HG03159 (cell line): ENCODE measurements at regions not wholly inside any gene's neighbourhood (a gene's known extent, or its start where the extent isn't known, plus 50 kb on each side); places are given as distances from the start of the nearest gene placed in this dataset.
"Not testable (repeated sequence)": the region's sequence is repeated elsewhere in the genome, so short reads cannot be mapped to it uniquely, and the experiment has no call there.

Source experiments
- ATAC-seq: cut with Tn5 transposase; IDR thresholded peaks from one replicate; pipeline ENCODE4 v1.9.1; 2021; ENCODE audit warnings: mild to moderate bottlenecking, moderate library complexity; ENCODE audit not compliant: unreplicated experiment

GRCh38 chr6:167208819-167209576 is 51.2 kb upstream of the GPR31 start:
- no peak for ATAC-seq

GRCh38 chr6:167209577-167209975 is 51.8 kb upstream of the GPR31 start:
- ATAC-seq, result no peak

GRCh38 chr6:167210375-167211294 is 52.9 kb upstream of the GPR31 start:
- no peak for ATAC-seq

- no peak for ATAC-seq
Measured at GRCh38 chr6:167211295-167211648, 53.5 kb upstream of the GPR31 start.

- peak; percentile 8 for ATAC-seq
Measured at GRCh38 chr6:167211881-167212712, 54.3 kb upstream of the GPR31 start.

GRCh38 chr6:167212713-167213005 is 54.9 kb upstream of the GPR31 start:
- peak; percentile 90 for ATAC-seq

- ATAC-seq, result no peak
Measured at GRCh38 chr6:167214206-167214605, 56.4 kb upstream of the GPR31 start.

GRCh38 chr6:167215429-167216250 is 57.9 kb upstream of the GPR31 start:
- ATAC-seq, result not testable (repeated sequence)

- not testable (repeated sequence) for ATAC-seq
Measured at GRCh38 chr6:167216390-167217050, 58.7 kb upstream of the GPR31 start.

- not testable (repeated sequence) for ATAC-seq
Measured at GRCh38 chr6:167217073-167217472, 59.3 kb upstream of the GPR31 start.

GRCh38 chr6:167217951-167218759 is 60.4 kb upstream of the GPR31 start:
- peak; percentile 82 for ATAC-seq

GRCh38 chr6:167219079-167219478 is 61.3 kb upstream of the GPR31 start:
- not testable (repeated sequence) for ATAC-seq

- no peak for ATAC-seq
Measured at GRCh38 chr6:167219967-167220512, 62.3 kb upstream of the GPR31 start.

- no peak for ATAC-seq
Measured at GRCh38 chr6:167221400-167222201, 63.8 kb upstream of the GPR31 start.

- ATAC-seq, result not testable (repeated sequence)
Measured at GRCh38 chr6:167225566-167226382, 65.3 kb upstream of the UNC93A start.

GRCh38 chr6:167226383-167226685 is 64.8 kb upstream of the UNC93A start:
- no peak for ATAC-seq

- no peak for ATAC-seq
Measured at GRCh38 chr6:167226791-167227190, 64.3 kb upstream of the UNC93A start.
